ENCODE measurements at regions not wholly inside any gene's neighbourhood (a gene's known extent, or its start where the extent isn't known, plus 50 kb on each side); places are given as distances from the start of the nearest gene placed in this dataset.

- Histone ChIP-seq H3K4me1 (no peaks in the 10 kb centered on the region), H3K4me3 (no peak overlapping the region), H3K4me2 (no peak overlapping the region), H3K9me3 (no peaks in the 10 kb centered on the region), H3K27ac (no peak overlapping the region)
- DNase-seq (ENCODE audit: low read depth in 1 of 2, low spot score in 1 of 2) (no peak), ATAC-seq (no peak), FAIRE-seq (no peak)
- CTCF ChIA-PET, result no interaction called here
- 13% methylated on average over 3 of the region's 3 CpGs for WGBS (ENCODE audit: missing lambda C conversion rate)
- TF ChIP-seq EHF (CRISPR knock-in tag; IDR thresholded peaks at IDR 0.05) (no peak), ESRRA (IDR thresholded peaks at IDR 0.05; ENCODE audit: borderline replicate concordance, low read length) (no peak), ATOH8 (CRISPR knock-in tag; IDR thresholded peaks at IDR 0.05; ENCODE audit: low read depth) (no peak), ZFP36 (IDR thresholded peaks at IDR 0.05; ENCODE audit: borderline replicate concordance, partially characterized antibody) (no peak), POLR2AphosphoS2 (conservative IDR thresholded peaks at IDR 0.05; ENCODE audit: low read length) (no peak), PHF8 (IDR thresholded peaks at IDR 0.05; ENCODE audit: borderline replicate concordance, low read depth) (no peak), CTCF (IDR thresholded peaks at IDR 0.05) (no peak), ELK1 (IDR thresholded peaks at IDR 0.05; ENCODE audit: low read depth, low read length) (no peak), ZNF302 (CRISPR knock-in tag; IDR thresholded peaks at IDR 0.05) (no peak), HDAC2 (IDR thresholded peaks at IDR 0.05) (no peak), SREBF2 (IDR thresholded peaks at IDR 0.05) (no peak), TP53 (CRISPR knock-in tag; IDR thresholded peaks at IDR 0.05) (no peak), HEYL (CRISPR knock-in tag; IDR thresholded peaks at IDR 0.05) (no peak), EP300 (IDR thresholded peaks at IDR 0.05) (no peak), RARB (CRISPR knock-in tag; IDR thresholded peaks at IDR 0.05) (no peak), HES2 (IDR thresholded peaks at IDR 0.05) (no peak), HOXB13 (CRISPR knock-in tag; IDR thresholded peaks at IDR 0.05; ENCODE audit: low read depth) (no peak), BCL3 (IDR thresholded peaks at IDR 0.05) (no peak)
- POLR2A ChIA-PET, result no interaction called here
These were observed 1045.4 kb upstream of the MAP3K7 start for GRCh38 chr6:91632308-91632707.

GRCh38 chr6:91631227-91631626, 1044.4 kb upstream of the MAP3K7 start:
- FAIRE-seq, result no peak

More at GRCh38 chr6:91631227-91631626, 1044.4 kb upstream of the MAP3K7 start:
- DNase-seq (ENCODE audit: low read depth in 1 of 2, low spot score in 1 of 2), result no peak
- Histone ChIP-seq H3K27ac (no peak overlapping the region), H3K4me2 (no peak overlapping the region), H3K4me1 (no peaks in the 10 kb centered on the region), H3K9me3 (no peaks in the 10 kb centered on the region), H3K4me3 (no peak overlapping the region)
- CTCF ChIA-PET, result interaction anchor here (1.0 kb wide), 1 partner anchor 18 kb away, joined by 3 read pairs; no protein-coding TSS in a partner anchor
- POLR2A ChIA-PET, result no interaction called here
- TF ChIP-seq NPAS2 (CRISPR knock-in tag; IDR thresholded peaks at IDR 0.05; ENCODE audit: borderline replicate concordance) (no peak), ZFP36 (IDR thresholded peaks at IDR 0.05; ENCODE audit: borderline replicate concordance, partially characterized antibody) (no peak), RAD21 (conservative IDR thresholded peaks at IDR 0.05 in 1 of 2, IDR thresholded peaks at IDR 0.05 in 1 of 2) (no peak), TP53 (CRISPR knock-in tag; IDR thresholded peaks at IDR 0.05) (no peak), SREBF2 (IDR thresholded peaks at IDR 0.05) (no peak), GATA3 (IDR thresholded peaks at IDR 0.05; ENCODE audit: borderline replicate concordance) (no peak), CHD2 (IDR thresholded peaks at IDR 0.05; ENCODE audit: low read length, partially characterized antibody) (no peak)
- 16% methylated on average over 3 of the region's 3 CpGs for WGBS (ENCODE audit: missing lambda C conversion rate)
- ATAC-seq, result no peak
